KMS-11 (cell line): ENCODE measurements at regions not wholly inside any gene's neighbourhood (a gene's known extent, or its start where the extent isn't known, plus 50 kb on each side); places are given as distances from the start of the nearest gene placed in this dataset.

Source experiments
- H2AFZ ChIP-seq: fragments of 200-600 bp; sonication (generic); 2 replicates; pipeline ENCODE4 v1.6.1; 2016; ENCODE audit warnings: antibody characterized with exemption, mixed run types, low read depth
- H3K27ac ChIP-seq: fragments of 200-600 bp; sonication (generic); 2 replicates; pipeline ENCODE4 v1.6.1; 2016; ENCODE audit warnings: mild to moderate bottlenecking, mixed run types
- H3K27me3 ChIP-seq: fragments of 200-600 bp; sonication (generic); 2 replicates; pipeline ENCODE4 v1.6.1; 2017; ENCODE audit warnings: mild to moderate bottlenecking, low read depth, mixed run types, moderate library complexity; ENCODE audit not compliant: insufficient read depth
- H3K36me3 ChIP-seq: fragments of 200-600 bp; sonication (generic); 2 replicates; pipeline ENCODE4 v1.6.1; 2017; ENCODE audit warnings: mild to moderate bottlenecking, mixed run types; ENCODE audit not compliant: insufficient read depth
- H3K4me1 ChIP-seq: fragments of 200-600 bp; sonication (generic); 2 replicates; pipeline ENCODE4 v1.6.1; 2016; ENCODE audit warnings: mild to moderate bottlenecking, low read depth, mixed run types; ENCODE audit not compliant: poor library complexity, severe bottlenecking
- H3K4me2 ChIP-seq: fragments of 200-600 bp; sonication (generic); 2 replicates; pipeline ENCODE4 v1.7.0; 2016; ENCODE audit warnings: mild to moderate bottlenecking, mixed run types
- H3K4me3 ChIP-seq: fragments of 200-600 bp; sonication (generic); IDR thresholded peaks from 2 replicates; pipeline ENCODE4 v1.6.1; 2017; ENCODE audit warnings: low read depth, low read length, mixed read lengths; ENCODE audit not compliant: insufficient read depth
- H3K79me2 ChIP-seq: fragments of 200-600 bp; sonication (generic); 2 replicates; pipeline ENCODE4 v1.6.1; 2016; ENCODE audit warnings: low read depth, mixed run types; ENCODE audit not compliant: insufficient read depth
- H3K9ac ChIP-seq: fragments of 200-600 bp; sonication (generic); 2 replicates; pipeline ENCODE4 v1.6.1; 2016; ENCODE audit warnings: mild to moderate bottlenecking, mixed run types
- H4K20me1 ChIP-seq: fragments of 200-600 bp; sonication (generic); 2 replicates; pipeline ENCODE4 v1.6.1; 2016; ENCODE audit warnings: mild to moderate bottlenecking, mixed run types; ENCODE audit not compliant: insufficient read depth
- CTCF ChIP-seq: fragments of 200-600 bp; sonication (generic); conservative IDR thresholded peaks from 2 replicates; pipeline ENCODE4 v1.6.1; 2017; ENCODE audit warnings: low read depth, mild to moderate bottlenecking, antibody characterized with exemption, low read length, moderate library complexity, mixed read lengths

GRCh38 chr2:172361360-172361759 lies 66.0 kb upstream of the ITGA6 start:
- no peaks in the 10 kb centered on the region for H3K36me3 ChIP-seq
- H3K27me3 ChIP-seq: no peaks in the 10 kb centered on the region
- TF ChIP-seq CTCF: no peak
- no peak overlapping the region for H2AFZ ChIP-seq
- H3K4me1 ChIP-seq: no peaks in the 10 kb centered on the region
- H3K4me2 ChIP-seq: no peak overlapping the region
- no peak overlapping the region for H3K9ac ChIP-seq
- H3K79me2 ChIP-seq: no peaks in the 10 kb centered on the region
- H4K20me1 ChIP-seq: no peaks in the 10 kb centered on the region
- no peak overlapping the region for H3K4me3 ChIP-seq
- no peak overlapping the region for H3K27ac ChIP-seq

- no peaks in the 10 kb centered on the region for H3K27me3 ChIP-seq
- H3K4me2 ChIP-seq: no peak overlapping the region
- no peak overlapping the region for H2AFZ ChIP-seq
- no peaks in the 10 kb centered on the region for H3K4me1 ChIP-seq
- H3K4me3 ChIP-seq: no peak overlapping the region
- H3K27ac ChIP-seq: no peak overlapping the region
- H4K20me1 ChIP-seq: no peaks in the 10 kb centered on the region
- no peak overlapping the region for H3K9ac ChIP-seq
- H3K36me3 ChIP-seq: no peaks in the 10 kb centered on the region
- no peaks in the 10 kb centered on the region for H3K79me2 ChIP-seq
- no peak for TF ChIP-seq CTCF
These were observed 65.5 kb upstream of the ITGA6 start for GRCh38 chr2:172361840-172362239.

- TF ChIP-seq CTCF: no peak
- no peaks in the 10 kb centered on the region for H3K36me3 ChIP-seq
- no peaks in the 10 kb centered on the region for H4K20me1 ChIP-seq
- no peak overlapping the region for H3K9ac ChIP-seq
- no peaks in the 10 kb centered on the region for H3K4me1 ChIP-seq
- no peaks in the 10 kb centered on the region for H3K79me2 ChIP-seq
- no peaks in the 10 kb centered on the region for H3K27me3 ChIP-seq
- H3K4me3 ChIP-seq: no peak overlapping the region
- H3K4me2 ChIP-seq: no peak overlapping the region
- H3K27ac ChIP-seq: no peak overlapping the region
- H2AFZ ChIP-seq: no peak overlapping the region
These were observed 63.1 kb upstream of the ITGA6 start for GRCh38 chr2:172364261-172364660.

GRCh38 chr2:172366596-172367150 lies 60.7 kb upstream of the ITGA6 start:
- no peak overlapping the region for H2AFZ ChIP-seq
- no peaks in the 10 kb centered on the region for H3K79me2 ChIP-seq
- no peaks in the 10 kb centered on the region for H3K36me3 ChIP-seq
- no peaks in the 10 kb centered on the region for H4K20me1 ChIP-seq
- no peak overlapping the region for H3K4me2 ChIP-seq
- H3K27ac ChIP-seq: no peak overlapping the region
- no peak overlapping the region for H3K9ac ChIP-seq
- no peaks in the 10 kb centered on the region for H3K4me1 ChIP-seq
- no peak overlapping the region for H3K4me3 ChIP-seq
- H3K27me3 ChIP-seq: no peaks in the 10 kb centered on the region
- TF ChIP-seq CTCF: no peak
